ENCODE measurements at regions not wholly inside any gene's neighbourhood (a gene's known extent, or its start where the extent isn't known, plus 50 kb on each side); places are given as distances from the start of the nearest gene placed in this dataset.

DNA sequence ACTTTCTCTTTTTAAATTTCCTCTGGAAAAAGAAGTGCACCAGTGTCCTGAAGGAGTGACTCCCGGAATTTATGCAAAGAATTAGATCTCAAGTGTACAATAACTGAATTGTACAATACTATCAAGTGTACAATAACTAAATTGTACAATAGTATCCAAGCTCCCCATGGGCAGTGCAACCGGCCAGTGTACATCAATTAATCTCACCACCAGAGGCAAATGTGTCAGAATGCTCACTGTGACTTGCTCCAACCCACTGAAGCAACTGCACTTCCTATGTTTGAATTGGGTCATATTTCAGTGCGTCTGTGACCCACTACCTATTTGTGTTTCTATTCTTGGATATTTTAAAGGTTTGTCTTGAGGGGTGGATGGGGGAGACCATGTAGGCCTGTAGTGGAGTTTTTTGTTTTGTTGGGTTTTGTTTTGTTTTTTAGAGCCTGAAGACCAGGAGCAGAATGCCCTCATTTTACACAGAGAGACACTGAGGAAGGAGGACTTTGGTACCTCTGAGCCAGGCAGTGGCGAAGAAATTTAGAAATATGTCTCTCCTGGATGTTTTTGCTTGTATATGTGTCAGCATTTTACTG is 78.5 kb upstream of the CTTNBP2 start:
- TF ChIP-seq, protein P1, sequence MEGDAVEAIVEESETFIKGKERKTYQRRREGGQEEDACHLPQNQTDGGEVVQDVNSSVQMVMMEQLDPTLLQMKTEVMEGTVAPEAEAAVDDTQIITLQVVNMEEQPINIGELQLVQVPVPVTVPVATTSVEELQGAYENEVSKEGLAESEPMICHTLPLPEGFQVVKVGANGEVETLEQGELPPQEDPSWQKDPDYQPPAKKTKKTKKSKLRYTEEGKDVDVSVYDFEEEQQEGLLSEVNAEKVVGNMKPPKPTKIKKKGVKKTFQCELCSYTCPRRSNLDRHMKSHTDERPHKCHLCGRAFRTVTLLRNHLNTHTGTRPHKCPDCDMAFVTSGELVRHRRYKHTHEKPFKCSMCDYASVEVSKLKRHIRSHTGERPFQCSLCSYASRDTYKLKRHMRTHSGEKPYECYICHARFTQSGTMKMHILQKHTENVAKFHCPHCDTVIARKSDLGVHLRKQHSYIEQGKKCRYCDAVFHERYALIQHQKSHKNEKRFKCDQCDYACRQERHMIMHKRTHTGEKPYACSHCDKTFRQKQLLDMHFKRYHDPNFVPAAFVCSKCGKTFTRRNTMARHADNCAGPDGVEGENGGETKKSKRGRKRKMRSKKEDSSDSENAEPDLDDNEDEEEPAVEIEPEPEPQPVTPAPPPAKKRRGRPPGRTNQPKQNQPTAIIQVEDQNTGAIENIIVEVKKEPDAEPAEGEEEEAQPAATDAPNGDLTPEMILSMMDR (conservative IDR thresholded peaks at IDR 0.05; ENCODE audit: low read depth, low read length) = no peak
- no peak for TF ChIP-seq POLR2A (IDR thresholded peaks at IDR 0.05; ENCODE audit: low read depth, low read length)
- TF ChIP-seq SMC3 (IDR thresholded peaks at IDR 0.05; ENCODE audit: low read depth, low read length) = no peak
- TF ChIP-seq RAD21 (IDR thresholded peaks at IDR 0.05; ENCODE audit: low read length) = no peak
- TF ChIP-seq MAFK (IDR thresholded peaks at IDR 0.05; ENCODE audit: low read depth, low read length) = no peak
- TF ChIP-seq CEBPB (IDR thresholded peaks at IDR 0.05; ENCODE audit: low read depth, low read length) = no peak
- TF ChIP-seq RFX5 (IDR thresholded peaks at IDR 0.05; ENCODE audit: low read depth, low read length) = no peak
- no peak for TF ChIP-seq BHLHE40 (IDR thresholded peaks at IDR 0.05; ENCODE audit: low read depth, low read length)
- TF ChIP-seq, protein P2, sequence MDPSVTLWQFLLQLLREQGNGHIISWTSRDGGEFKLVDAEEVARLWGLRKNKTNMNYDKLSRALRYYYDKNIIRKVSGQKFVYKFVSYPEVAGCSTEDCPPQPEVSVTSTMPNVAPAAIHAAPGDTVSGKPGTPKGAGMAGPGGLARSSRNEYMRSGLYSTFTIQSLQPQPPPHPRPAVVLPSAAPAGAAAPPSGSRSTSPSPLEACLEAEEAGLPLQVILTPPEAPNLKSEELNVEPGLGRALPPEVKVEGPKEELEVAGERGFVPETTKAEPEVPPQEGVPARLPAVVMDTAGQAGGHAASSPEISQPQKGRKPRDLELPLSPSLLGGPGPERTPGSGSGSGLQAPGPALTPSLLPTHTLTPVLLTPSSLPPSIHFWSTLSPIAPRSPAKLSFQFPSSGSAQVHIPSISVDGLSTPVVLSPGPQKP (IDR thresholded peaks at IDR 0.05; ENCODE audit: borderline replicate concordance, low read depth, low read length) = no peak

All from IMR-90 (cell line).